ENCODE measurements at regions not wholly inside any gene's neighbourhood (a gene's known extent, or its start where the extent isn't known, plus 50 kb on each side); places are given as distances from the start of the nearest gene placed in this dataset.

DNA sequence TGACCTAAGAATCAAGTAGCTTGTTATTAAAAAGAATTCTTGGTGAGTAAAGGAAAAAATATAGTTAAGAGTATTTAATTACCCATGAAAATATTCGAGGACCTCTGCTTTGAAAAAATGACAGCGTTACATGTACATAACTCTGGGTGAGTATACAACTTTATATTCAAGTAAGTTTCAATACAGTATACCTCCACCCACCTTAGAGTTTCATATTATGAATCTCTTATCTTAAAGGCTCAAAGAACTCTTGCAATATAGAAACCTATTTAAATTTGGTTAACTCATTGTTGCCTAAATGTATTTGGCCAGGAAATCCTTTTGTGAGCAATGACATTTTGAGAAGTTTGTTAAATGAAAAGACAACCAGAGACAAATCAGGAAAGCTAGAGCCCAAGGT lies 138.2 kb downstream of the QDPR start:
- CTCF ChIA-PET, result interaction anchor here (1.6 kb wide), 1 partner anchor 10 kb away, joined by 5 read pairs; no protein-coding TSS in a partner anchor
- TF ChIP-seq, protein P1, sequence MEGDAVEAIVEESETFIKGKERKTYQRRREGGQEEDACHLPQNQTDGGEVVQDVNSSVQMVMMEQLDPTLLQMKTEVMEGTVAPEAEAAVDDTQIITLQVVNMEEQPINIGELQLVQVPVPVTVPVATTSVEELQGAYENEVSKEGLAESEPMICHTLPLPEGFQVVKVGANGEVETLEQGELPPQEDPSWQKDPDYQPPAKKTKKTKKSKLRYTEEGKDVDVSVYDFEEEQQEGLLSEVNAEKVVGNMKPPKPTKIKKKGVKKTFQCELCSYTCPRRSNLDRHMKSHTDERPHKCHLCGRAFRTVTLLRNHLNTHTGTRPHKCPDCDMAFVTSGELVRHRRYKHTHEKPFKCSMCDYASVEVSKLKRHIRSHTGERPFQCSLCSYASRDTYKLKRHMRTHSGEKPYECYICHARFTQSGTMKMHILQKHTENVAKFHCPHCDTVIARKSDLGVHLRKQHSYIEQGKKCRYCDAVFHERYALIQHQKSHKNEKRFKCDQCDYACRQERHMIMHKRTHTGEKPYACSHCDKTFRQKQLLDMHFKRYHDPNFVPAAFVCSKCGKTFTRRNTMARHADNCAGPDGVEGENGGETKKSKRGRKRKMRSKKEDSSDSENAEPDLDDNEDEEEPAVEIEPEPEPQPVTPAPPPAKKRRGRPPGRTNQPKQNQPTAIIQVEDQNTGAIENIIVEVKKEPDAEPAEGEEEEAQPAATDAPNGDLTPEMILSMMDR (IDR thresholded peaks at IDR 0.05), result no peak

DNA sequence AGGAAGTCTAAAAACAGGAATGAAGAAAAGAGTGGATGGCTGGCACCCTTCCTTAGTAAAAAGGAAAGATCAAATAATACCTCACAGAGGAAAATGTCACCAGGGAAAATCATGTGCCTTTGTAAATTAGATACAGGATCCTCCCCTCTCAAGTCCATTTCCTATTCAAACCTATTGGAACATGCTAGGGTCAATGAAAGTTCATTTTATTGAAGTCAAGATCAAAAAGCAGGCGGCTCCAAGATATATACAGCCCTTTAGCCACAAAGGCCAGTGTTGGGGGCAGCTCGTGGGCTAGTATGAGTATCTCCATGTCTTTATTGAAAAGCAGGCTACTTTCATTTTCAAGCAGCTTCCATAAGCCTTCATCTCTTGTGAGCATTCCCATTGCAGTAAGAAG lies 141.1 kb downstream of the QDPR start:
- H3K4me1 Mint-ChIP-seq (ENCODE audit: low read depth), result no peaks in the 10 kb centered on the region
- CTCF ChIA-PET, result interaction anchor here (1.3 to 1.4 kb wide), 2 partner anchors 9 to 46 kb away, joined by 4 to 5 read pairs; no protein-coding TSS in a partner anchor
- no peaks in the 10 kb centered on the region for H3K27me3 ChIP-seq (ENCODE audit: control insufficient read depth in 1 of 2, insufficient read depth in 2 of 2, low read length in 2 of 2)
- no peak overlapping the region for H3K4me3 Mint-ChIP-seq
- no peaks in the 10 kb centered on the region for H3K9me3 ChIP-seq (ENCODE audit: control insufficient read depth in 1 of 2, insufficient read depth in 1 of 2, low read length in 2 of 2)
- no peaks in the 10 kb centered on the region for H3K4me1 ChIP-seq (ENCODE audit: insufficient read depth, low read length)
- H3K36me3 Mint-ChIP-seq (ENCODE audit: low read depth), result no peaks in the 10 kb centered on the region
- DNase-seq (no peak), ATAC-seq (ENCODE audit: poor library complexity) (no peak)
- POLR2A ChIA-PET, result no interaction called here
- TF ChIP-seq, protein P1 (IDR thresholded peaks at IDR 0.05), result no peak
- H3K27me3 Mint-ChIP-seq, result peaks cover 6% of the 10 kb centered on the region
- no peak overlapping the region for H3K27ac ChIP-seq (ENCODE audit: low read depth in 1 of 2, low read length in 2 of 2)
- H3K27ac Mint-ChIP-seq, result no peak overlapping the region
- H3K4me3 ChIP-seq (ENCODE audit: low read length), result no peak overlapping the region
- H3K36me3 ChIP-seq (ENCODE audit: insufficient read depth, low read length), result no peaks in the 10 kb centered on the region
- no peaks in the 10 kb centered on the region for H3K9me3 Mint-ChIP-seq
- intact Hi-C loops (cut with DNase I, micrococcal nuclease), result no loop called here

More for the DNA sequence above, 138.2 kb downstream of the QDPR start:
- H3K4me1 ChIP-seq (ENCODE audit: insufficient read depth, low read length), result no peaks in the 10 kb centered on the region
- no peak overlapping the region for H3K4me3 ChIP-seq (ENCODE audit: low read length)
- H3K9me3 ChIP-seq (ENCODE audit: control insufficient read depth in 1 of 2, insufficient read depth in 1 of 2, low read length in 2 of 2), result no peaks in the 10 kb centered on the region
- no peak overlapping the region for H3K27ac Mint-ChIP-seq
- no peaks in the 10 kb centered on the region for H3K36me3 ChIP-seq (ENCODE audit: insufficient read depth, low read length)
- DNase-seq, result no peak
- H3K36me3 Mint-ChIP-seq (ENCODE audit: low read depth), result no peaks in the 10 kb centered on the region
- H3K27me3 Mint-ChIP-seq, result peaks cover 4% of the 10 kb centered on the region
- POLR2A ChIA-PET, result no interaction called here
- intact Hi-C loops (cut with DNase I, micrococcal nuclease), result no loop called here
- no peaks in the 10 kb centered on the region for H3K4me1 Mint-ChIP-seq (ENCODE audit: low read depth)
- no peak overlapping the region for H3K27ac ChIP-seq (ENCODE audit: low read depth in 1 of 2, low read length in 2 of 2)
- no peak for ATAC-seq (ENCODE audit: poor library complexity)
- no peaks in the 10 kb centered on the region for H3K9me3 Mint-ChIP-seq
- no peak overlapping the region for H3K4me3 Mint-ChIP-seq
- no peaks in the 10 kb centered on the region for H3K27me3 ChIP-seq (ENCODE audit: control insufficient read depth in 1 of 2, insufficient read depth in 2 of 2, low read length in 2 of 2)

DNA sequence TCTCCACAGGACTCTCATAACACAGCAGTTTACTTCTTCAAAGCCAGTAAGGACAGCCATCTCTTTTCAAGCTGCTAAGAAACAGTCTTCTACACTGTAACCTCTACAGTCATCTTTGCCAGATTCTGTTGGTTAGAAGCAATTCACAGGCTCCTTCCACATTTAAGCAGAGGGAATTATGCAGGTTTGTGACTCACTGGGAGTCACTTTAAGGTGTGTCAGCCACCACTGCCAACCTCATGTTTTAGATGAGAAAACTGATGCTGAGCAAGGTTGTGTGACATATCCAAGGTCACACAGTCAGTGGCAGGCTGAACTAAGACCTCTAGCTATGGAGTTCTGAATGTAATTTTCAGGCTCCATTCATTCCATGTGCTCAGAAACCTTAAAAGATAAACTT lies 143.5 kb downstream of the QDPR start:
- Mint-ChIP-seq H3K36me3 (ENCODE audit: low read depth) (no peaks in the 10 kb centered on the region), H3K9me3 (no peaks in the 10 kb centered on the region), H3K27me3 (peaks cover 9% of the 10 kb centered on the region), H3K4me3 (no peak overlapping the region), H3K4me1 (ENCODE audit: low read depth) (no peaks in the 10 kb centered on the region), H3K27ac (no peak overlapping the region)
- TF ChIP-seq, protein P1 (IDR thresholded peaks at IDR 0.05), result no peak
- intact Hi-C loops (cut with DNase I, micrococcal nuclease), result no loop called here
- H3K4me3 ChIP-seq (ENCODE audit: low read length), result no peak overlapping the region
- no peaks in the 10 kb centered on the region for H3K36me3 ChIP-seq (ENCODE audit: insufficient read depth, low read length)
- ChIA-PET POLR2A (no interaction called here), CTCF (no interaction called here)
- no peak for ATAC-seq (ENCODE audit: poor library complexity)
- no peaks in the 10 kb centered on the region for H3K4me1 ChIP-seq (ENCODE audit: insufficient read depth, low read length)
- H3K27ac ChIP-seq (ENCODE audit: low read depth in 1 of 2, low read length in 2 of 2), result no peak overlapping the region
- DNase-seq, result no peak
- no peaks in the 10 kb centered on the region for H3K27me3 ChIP-seq (ENCODE audit: control insufficient read depth in 1 of 2, insufficient read depth in 2 of 2, low read length in 2 of 2)
- no peaks in the 10 kb centered on the region for H3K9me3 ChIP-seq (ENCODE audit: control insufficient read depth in 1 of 2, insufficient read depth in 1 of 2, low read length in 2 of 2)

All from CD4-positive, alpha-beta T cell (primary cell).